NOMO-1 treated with DMSO at 0.1 percent for 48 hours (cell line): ENCODE measurements at regions not wholly inside any gene's neighbourhood (a gene's known extent, or its start where the extent isn't known, plus 50 kb on each side); places are given as distances from the start of the nearest gene placed in this dataset.
"Not testable (repeated sequence)": the region's sequence is repeated elsewhere in the genome, so short reads cannot be mapped to it uniquely, and the experiment has no call there.

ENCODE experiments used
- DNase-seq: peaks from one replicate; lab custom pipeline; 2025; ENCODE audit not compliant: unreplicated experiment; lab: John Stamatoyannopoulos, UW

DNA sequence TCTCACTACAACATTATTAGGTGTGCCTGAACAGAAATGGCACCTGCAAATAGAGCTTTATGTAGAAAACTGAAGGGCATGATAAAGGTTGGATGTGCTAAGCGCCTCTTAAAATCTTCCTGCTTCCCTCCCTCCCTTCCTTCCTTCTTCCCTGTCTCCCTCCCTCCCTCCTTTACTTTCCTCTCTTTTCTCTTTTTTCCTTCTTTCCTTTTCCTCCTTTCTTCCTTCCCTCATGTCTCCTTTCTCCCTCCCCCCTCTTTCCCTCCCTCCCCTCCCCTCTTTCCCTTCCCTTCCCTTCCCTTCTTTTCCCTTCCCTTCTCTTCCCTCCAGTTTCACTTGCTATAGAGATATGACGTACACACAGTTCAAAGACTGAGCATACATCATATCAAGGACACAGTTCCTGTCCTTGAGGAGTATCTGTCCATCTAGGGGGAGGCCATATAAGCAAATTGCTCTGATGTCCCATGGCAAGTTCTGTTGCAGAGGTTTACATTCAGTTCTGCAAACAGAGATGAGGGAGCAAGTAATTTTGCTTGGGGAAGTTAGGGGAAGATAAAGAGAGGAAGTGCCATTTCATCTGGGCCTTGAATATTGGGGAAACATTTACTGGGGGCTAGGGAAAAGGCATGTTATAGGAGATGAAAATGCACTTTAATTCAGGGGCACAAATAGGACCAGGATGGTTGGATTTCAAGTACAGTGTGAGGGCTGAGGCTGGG, 79.0 kb upstream of the EEF1E1 start:
- DNase-seq: peak; percentile 32

DNA sequence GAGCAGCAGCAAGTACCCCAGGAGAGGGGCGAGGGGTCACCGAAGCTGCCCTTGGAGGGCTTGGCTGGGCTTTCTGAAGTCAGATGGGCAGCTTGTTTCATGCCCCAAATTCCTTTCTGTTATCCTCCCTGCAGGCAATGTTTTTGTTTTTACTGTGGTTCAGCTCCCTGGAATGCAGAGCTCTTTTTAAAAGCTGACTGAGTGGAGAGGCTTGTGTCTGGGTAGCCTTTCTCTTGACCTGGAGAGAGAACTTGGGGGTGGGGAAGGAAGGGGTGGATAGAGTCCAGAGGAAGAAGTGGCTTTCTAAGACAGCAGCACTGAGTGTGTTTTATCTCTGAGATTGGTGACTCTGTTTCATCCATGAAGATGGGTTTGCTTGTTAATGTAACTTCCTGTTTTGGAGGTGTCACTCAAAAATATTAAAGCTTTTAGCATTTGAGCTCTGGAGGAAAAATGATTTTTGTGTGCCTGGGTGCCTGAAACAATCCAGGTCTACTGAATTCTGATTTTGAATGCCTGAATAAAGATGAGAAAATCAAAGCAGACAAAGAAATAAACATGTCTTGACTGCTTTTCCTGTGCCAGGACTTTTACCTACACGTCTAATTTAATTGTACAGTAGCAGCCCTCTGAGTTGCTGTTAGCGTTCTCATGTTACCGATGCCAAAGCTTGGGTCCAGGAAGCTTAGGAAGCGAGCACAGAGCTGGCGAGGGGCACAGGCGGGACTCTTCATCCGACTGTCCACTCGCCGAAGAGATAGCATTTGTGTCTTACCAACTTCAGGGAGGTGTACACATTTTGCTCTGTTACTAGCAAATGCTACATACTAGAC, 78.2 kb upstream of the EEF1E1 start:
- DNase-seq: no peak

DNA sequence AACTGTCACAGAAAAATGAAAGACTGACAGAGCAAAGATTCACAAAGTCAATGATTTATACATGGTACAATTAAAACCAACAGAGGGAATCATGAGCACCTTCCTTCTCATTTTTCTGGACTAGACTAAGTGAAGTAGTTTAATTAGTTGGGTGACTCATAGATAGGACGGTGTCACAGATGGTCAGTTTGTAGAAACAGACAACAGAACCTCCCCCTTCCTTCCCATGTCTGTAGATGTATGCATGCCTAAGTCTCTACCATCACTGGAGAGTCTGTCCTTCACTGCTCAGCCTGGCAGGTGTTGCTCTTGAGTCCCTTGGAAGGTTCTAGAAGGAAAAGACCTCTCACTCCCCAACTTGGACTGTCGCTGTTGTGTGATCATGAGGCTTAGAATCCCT, 75.4 kb upstream of the EEF1E1 start:
- DNase-seq: no peak

DNA sequence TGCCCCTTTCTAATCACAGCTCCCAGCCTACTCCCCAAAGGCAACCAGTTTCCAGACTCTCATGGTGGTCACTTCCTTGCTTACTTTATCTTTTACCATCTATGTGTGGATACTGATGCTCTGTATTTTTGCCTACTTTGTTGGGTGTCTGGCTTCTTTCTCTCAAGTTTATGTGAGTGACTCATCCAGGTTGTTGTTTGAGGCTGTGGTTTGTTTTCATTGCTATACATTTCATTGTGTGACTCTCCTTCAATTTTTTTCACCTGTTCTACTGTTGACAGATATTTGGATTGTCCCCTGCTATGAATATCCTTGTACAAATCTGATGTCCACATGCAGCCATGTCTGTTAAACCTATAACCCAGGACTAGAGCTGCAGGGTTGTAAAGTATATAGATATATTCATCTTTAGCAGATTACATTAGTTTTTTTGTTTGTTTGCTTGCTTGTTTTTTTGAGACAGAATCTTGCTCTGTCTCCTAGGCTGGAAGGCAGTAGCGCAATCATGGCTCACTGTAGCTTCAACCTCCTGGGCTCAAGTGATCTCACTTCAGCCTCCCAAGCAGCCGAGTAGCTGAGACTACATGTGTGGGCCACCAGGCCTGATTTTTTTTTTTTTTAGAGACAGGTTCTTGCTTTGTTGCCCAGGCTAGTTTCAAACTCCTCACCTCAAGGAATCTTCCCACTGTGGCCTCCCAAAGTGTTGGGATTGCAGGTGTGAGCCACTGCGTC, 72.9 kb upstream of the EEF1E1 start:
- DNase-seq: no peak

DNA sequence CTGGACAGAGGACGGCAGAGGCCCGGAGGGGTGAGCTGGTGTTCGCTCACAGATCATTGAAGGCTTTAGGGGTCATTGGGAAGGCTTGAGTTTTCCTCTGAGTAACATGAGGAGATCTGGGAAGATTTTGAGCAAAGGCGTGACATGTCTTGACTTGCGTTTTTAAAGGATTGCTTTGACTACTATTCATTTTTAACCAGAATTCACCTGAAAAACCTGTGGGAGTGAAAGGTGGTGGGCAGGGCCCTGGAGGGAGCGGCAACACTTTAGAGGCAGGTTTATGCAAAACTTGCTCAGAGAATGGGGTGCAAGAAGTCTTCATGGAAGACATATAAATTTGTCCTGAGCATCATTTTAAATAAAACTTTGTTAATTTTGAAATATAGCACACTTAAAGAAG, 72.2 kb upstream of the EEF1E1 start:
- no peak for DNase-seq

DNA sequence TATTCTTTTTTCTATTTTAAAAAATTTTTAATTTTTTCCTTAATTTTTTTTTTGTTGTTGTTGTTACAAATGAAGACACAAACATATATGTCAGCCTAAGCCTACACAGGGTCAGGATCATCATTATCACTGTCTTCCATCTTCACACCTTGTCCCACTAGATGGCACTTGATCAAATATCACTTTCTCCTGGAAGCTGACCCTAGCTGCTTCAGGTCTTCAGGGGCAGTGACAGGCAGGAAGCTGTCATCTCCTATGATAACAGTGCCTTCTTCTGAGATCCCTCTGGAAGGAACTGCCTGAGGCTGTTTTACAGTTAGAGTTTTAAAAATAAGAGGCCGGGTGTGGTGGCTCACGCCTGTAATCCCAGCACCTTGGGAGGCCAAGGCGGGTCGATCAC, 70.2 kb upstream of the EEF1E1 start:
- DNase-seq: no peak

DNA sequence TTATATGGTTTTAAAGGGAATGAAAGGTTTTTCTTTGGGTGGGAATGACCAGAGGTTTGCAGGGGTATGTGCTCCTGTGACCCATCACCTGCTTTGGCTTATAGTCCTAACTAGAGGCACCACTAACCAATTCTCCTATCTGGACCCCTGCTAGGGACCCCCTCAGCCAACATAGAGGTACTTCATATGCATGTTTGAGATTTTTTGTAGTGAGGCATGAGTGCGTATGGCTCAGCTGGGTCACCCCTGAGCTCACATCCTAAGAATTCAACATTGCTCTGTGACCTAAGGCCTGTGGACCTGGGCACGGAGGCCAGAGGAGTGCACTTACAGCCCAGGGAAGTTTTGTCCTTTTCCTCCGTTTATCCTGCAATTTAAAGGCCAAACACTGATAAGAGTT, 68.4 kb upstream of the EEF1E1 start:
- DNase-seq: no peak

DNA sequence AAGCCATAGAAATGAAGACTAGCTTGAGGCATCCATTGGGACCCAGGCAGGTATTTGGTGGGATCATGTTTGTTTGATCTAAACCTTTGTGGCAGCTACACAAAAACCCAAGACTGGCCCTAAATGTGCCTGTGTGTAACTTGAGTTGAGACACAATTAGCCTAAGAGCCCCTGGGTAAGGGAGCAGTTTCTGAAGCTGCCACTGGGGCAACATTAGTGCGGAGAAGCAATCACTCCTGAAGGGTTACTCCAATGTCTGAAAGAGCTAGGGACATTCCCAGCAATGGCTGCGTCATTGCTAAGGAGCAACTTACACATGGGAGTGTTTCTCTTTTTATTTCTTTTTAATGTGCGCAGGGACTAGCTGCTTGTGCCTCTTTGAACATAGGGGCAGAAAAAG, 67.9 kb upstream of the EEF1E1 start:
- no peak for DNase-seq

DNA sequence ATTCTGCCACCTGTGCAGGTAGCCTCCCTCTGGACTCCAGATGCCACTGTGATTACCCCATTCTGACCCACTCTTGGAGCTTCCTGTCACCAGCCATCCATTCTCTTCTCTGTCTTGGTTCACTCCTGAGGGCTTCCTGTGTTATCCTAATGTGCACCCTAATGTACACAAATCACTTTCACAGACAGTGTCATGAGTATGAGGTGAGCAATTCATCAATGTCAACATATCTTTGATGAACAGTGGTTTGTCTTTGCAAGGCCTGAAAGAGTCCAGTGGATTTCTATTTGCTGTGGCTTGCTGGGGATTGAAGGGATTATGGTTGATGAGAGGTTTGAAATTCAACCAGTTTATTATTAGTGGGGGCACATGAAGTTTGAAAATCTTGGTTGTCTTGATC, 63.8 kb upstream of the EEF1E1 start:
- DNase-seq: no peak

DNA sequence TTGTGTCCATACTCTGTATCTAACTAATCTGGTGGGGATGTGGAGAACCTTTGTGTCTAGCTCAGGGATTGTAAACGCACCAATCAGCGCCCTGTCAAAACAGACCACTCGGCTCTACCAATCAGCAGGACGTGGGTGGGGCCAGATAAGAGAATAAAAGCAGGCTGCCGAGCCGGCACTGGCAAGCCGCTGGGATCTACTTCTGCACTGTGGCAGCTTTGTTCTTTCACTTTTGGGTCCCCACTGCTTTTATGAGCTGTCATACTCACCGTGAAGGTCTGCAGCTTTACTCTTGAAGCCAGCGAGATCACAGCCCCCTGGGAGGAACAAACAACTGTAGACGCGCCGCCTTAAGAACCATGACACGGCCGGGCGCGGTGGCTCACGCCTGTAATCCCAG, 62.7 kb upstream of the EEF1E1 start:
- not testable (repeated sequence) for DNase-seq

DNA sequence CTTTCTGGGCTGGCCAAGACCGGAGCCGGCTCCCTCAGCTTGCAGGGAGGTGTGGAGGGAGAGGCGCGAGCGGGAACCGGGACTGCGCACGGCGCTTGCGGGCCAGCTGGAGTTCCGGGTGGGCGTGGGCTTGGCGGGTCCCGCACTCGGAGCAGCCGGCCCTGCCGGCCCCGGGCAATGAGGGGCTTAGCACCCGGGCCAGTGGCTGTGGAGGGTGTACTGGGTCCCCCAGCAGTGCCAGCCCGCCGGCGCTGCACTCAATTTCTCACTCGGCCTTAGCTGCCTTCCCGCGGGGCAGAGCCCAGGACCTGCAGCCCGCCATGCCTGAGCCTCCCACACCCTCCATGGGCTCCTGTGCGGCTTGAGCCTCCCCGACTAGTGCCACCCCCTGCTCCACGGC, 61.9 kb upstream of the EEF1E1 start:
- not testable (repeated sequence) for DNase-seq

DNA sequence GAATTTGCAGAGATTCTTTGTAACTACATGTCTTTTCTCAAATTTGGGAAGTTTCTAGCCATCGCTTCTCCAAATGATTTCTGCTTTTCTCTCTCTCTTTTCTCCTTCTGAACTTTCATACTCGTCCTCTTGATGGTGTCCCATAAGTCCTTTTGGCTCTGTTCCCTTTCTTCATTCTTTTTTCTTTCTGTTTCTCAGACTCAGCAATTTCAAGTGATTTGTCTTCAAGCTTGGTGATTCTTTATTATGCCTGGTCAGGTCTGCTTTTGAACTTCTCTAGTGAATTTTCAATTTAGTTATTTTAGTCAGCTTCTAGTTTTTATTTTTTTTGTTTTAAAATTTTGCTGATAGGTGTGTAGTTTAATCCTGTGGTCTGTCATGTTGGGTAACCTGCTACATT, 57.6 kb upstream of the EEF1E1 start:
- DNase-seq: no peak

DNA sequence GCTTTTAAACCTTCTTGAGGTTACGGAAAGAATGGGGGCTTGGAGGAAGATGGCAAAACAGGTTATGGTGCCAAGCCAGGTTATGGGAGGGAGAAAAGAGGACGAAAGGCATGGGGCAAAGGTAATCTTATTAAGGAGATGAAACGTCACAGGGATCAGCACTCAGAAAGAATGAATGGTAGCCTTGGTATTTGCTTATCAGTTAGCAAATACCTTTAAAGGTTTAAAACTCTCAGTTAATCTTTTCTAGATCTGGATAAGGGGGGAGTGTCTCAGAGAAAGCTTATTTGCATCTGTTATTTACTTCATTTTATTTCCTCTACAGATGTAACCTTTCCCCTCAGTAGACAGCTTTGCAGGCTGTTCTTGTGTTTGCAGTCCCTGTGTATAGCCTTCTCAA, 55.5 kb upstream of the EEF1E1 start:
- DNase-seq: no peak

DNA sequence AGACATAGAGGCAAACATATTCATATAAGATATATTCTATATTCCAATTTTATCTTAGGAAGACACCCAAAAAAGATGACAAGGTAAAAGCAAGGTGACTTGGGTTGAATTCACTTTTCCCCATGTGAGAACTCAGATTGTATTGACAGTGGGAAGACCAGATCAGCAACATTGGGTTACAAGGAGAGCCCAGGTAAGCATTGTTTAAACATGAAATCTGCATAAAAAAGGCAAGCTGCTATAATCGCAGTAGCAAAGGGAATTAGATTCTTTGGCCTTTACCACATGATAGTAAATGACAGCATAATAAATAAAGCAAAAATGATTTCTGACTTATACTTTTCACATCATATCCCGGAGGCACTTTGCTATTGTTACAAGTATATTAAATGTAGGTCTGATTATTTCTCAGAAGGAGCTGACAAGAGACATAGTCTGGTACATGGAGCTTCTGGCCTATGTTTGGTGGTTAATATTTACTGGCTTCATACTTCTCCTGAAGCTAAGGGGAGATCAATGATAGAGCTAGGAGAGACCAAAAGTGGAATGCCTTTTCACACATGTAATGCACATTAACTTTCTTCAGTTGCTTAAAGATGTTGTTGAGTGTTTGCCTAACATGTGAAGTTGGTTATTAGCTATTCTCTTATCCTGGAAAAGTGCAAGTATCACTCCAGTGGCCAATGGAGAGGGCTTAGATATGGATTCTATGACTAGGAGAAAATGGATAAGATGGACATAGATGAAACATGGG, 53.1 kb upstream of the EEF1E1 start:
- no peak for DNase-seq
